Mesenchymal stem cell (in vitro differentiated cells and primary cell): ENCODE measurements at regions not wholly inside any gene's neighbourhood (a gene's known extent, or its start where the extent isn't known, plus 50 kb on each side); places are given as distances from the start of the nearest gene placed in this dataset.

Experiments
- DNase-seq: peaks from one replicate; pipeline ENCODE4 v3.0.0-alpha.2; 2013
- H2AFZ ChIP-seq: one replicate; pipeline ENCODE4 v1.6.1; 2013; ENCODE audit warnings: low read depth, mild to moderate bottlenecking, control low read depth, inconsistent platforms, low read length, moderate library complexity
- H2AK5ac ChIP-seq: 2 replicates; pipeline ENCODE4 v1.6.1; 2013; ENCODE audit warnings: low read length, moderate library complexity, mild to moderate bottlenecking, inconsistent platforms; ENCODE audit not compliant: severe bottlenecking
- H2BK120ac ChIP-seq: one replicate; pipeline ENCODE4 v1.6.1; 2013; ENCODE audit warnings: low read depth, mild to moderate bottlenecking, inconsistent platforms, low read length, moderate library complexity
- H2BK12ac ChIP-seq, 2 experiments: one replicate each; pipeline ENCODE4 v1.6.1; 2013; ENCODE audit warnings: inconsistent platforms in 2 of 2, low read length in 2 of 2, mild to moderate bottlenecking in 2 of 2, moderate library complexity in 2 of 2, control low read depth in 1 of 2
- H2BK15ac ChIP-seq: one replicate; pipeline ENCODE4 v1.6.1; 2013; ENCODE audit warnings: mild to moderate bottlenecking, low read depth, inconsistent platforms; ENCODE audit not compliant: poor library complexity, severe bottlenecking
- H2BK5ac ChIP-seq: 2 replicates; pipeline ENCODE4 v1.6.1; 2013; ENCODE audit warnings: low read depth, mild to moderate bottlenecking, low read length, control low read depth, inconsistent platforms; ENCODE audit not compliant: poor library complexity, severe bottlenecking
- H3K14ac ChIP-seq, 2 experiments: one replicate each; pipeline ENCODE4 v1.6.1; 2013; ENCODE audit warnings: inconsistent platforms in 2 of 2, low read length in 2 of 2, control low read depth in 1 of 2, mild to moderate bottlenecking in 1 of 2, moderate library complexity in 1 of 2
- H3K18ac ChIP-seq, 2 experiments: one replicate each; pipeline ENCODE4 v1.6.1; 2013; ENCODE audit warnings: inconsistent platforms in 2 of 2, low read length in 2 of 2, control low read depth in 1 of 2, low read depth in 1 of 2, mild to moderate bottlenecking in 1 of 2
- H3K23ac ChIP-seq, 2 experiments: one replicate each; pipeline ENCODE4 v1.6.1; 2013; ENCODE audit warnings: inconsistent platforms in 2 of 2, low read length in 2 of 2, mild to moderate bottlenecking in 2 of 2, moderate library complexity in 2 of 2, control low read depth in 1 of 2
- H3K27ac ChIP-seq: 2 replicates; pipeline ENCODE4 v1.5.1; 2013; ENCODE audit warnings: mild to moderate bottlenecking, moderate library complexity, low read length, control low read depth, inconsistent platforms; ENCODE audit not compliant: poor library complexity, severe bottlenecking
- H3K27me3 ChIP-seq, 2 experiments: 2 replicates each; pipeline versions ENCODE4 v1.6.1 to v1.7.0; 2013; ENCODE audit warnings: low read length in 2 of 2, mild to moderate bottlenecking in 2 of 2, moderate library complexity in 2 of 2, control low read depth in 1 of 2, inconsistent platforms in 1 of 2; ENCODE audit not compliant: control insufficient read depth in 1 of 2, insufficient read depth in 1 of 2
- H3K36me3 ChIP-seq, 2 experiments: 2 replicates each; pipeline versions ENCODE4 v1.6.1 to v1.7.0; 2013; ENCODE audit warnings: low read length in 2 of 2, control low read depth in 1 of 2, inconsistent platforms in 1 of 2, low read depth in 1 of 2, mild to moderate bottlenecking in 1 of 2; ENCODE audit not compliant: insufficient read depth in 2 of 2, control insufficient read depth in 1 of 2
- H3K4ac ChIP-seq, 2 experiments: one replicate each; pipeline ENCODE4 v1.6.1; 2013; ENCODE audit warnings: inconsistent platforms in 2 of 2, low read length in 2 of 2, mild to moderate bottlenecking in 2 of 2, moderate library complexity in 2 of 2, control low read depth in 1 of 2, low read depth in 1 of 2
- H3K4me1 ChIP-seq: 2 replicates; pipeline ENCODE4 v1.6.1; 2013; ENCODE audit warnings: low read depth, low read length, control low read depth; ENCODE audit not compliant: control insufficient read depth, insufficient read depth
- H3K4me2 ChIP-seq: 2 replicates; pipeline ENCODE4 v1.6.1; 2013; ENCODE audit warnings: low read length, mild to moderate bottlenecking, inconsistent platforms; ENCODE audit not compliant: poor library complexity, severe bottlenecking
- H3K4me3 ChIP-seq, 2 experiments: 2 replicates each; pipeline versions ENCODE4 v1.5.1 to v1.7.0; 2013; ENCODE audit warnings: low read length in 2 of 2, mild to moderate bottlenecking in 2 of 2, control low read depth in 1 of 2, low read depth in 1 of 2; ENCODE audit not compliant: insufficient read depth in 1 of 2
- H3K79me1 ChIP-seq: replicated peaks from 2 replicates; pipeline ENCODE4 v1.6.1; 2013; ENCODE audit warnings: mild to moderate bottlenecking, control low read depth, low read length, inconsistent platforms; ENCODE audit not compliant: poor library complexity, severe bottlenecking
- H3K9ac ChIP-seq: 2 replicates; pipeline ENCODE4 v1.7.0; 2013; ENCODE audit warnings: mild to moderate bottlenecking, low read length, moderate library complexity
- H3K9me3 ChIP-seq: 2 replicates; pipeline ENCODE4 v1.7.0; 2013; ENCODE audit warnings: mild to moderate bottlenecking, low read length; ENCODE audit not compliant: control insufficient read depth
- H4K8ac ChIP-seq: one replicate; pipeline ENCODE4 v1.6.1; 2013; ENCODE audit warnings: inconsistent platforms, mild to moderate bottlenecking, low read length, moderate library complexity
- H4K91ac ChIP-seq: one replicate; pipeline ENCODE4 v1.6.1; 2013; ENCODE audit warnings: mild to moderate bottlenecking, low read length, inconsistent platforms
- WGBS: methylation state at CpG from one replicate; pipeline ENCODE4 v1.1.7; 2013; ENCODE audit warnings: mixed read lengths; 5-methylcytosine and 5-hydroxymethylcytosine counted together

DNA sequence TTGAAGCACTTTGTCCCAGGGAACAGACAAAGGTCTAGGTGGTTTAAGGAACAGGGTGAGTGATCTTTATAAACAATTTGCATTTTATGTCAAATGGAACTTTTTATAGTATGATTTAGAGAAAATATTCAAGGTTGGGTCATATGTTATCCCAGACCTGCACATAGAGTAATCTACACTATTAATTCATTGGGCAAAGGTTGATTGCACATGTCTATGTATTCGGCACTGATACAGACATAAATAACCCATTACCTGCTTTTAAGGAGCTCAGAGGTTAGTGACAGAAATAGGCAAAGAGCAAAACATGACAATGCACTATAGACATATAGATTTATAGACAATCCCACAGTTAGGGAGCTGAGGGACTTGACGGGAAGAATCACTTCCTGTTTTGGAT lies 141.5 kb upstream of the UBASH3B start:
- Histone ChIP-seq H2AFZ (no peak overlapping the region), H3K79me1 (no peaks in the 10 kb centered on the region), H2BK12ac (no peak overlapping the region), H4K8ac (no peak overlapping the region), H3K14ac (no peak overlapping the region), H3K18ac (no peak overlapping the region), H2BK120ac (no peak overlapping the region), H3K36me3 (no peaks in the 10 kb centered on the region), H4K91ac (no peak overlapping the region), H2AK5ac (no peak overlapping the region), H3K4me1 (no peaks in the 10 kb centered on the region), H3K4ac (no peak overlapping the region), H3K27ac (no peak overlapping the region), H3K4me2 (no peak overlapping the region), H3K9me3 (no peaks in the 10 kb centered on the region), H3K23ac (no peak overlapping the region), H3K9ac (no peak overlapping the region), H3K4me3 (no peak overlapping the region), H2BK15ac (no peak overlapping the region), H3K27me3 (peaks cover 11 to 16% of the 10 kb centered on the region in 2 experiments), H2BK5ac (no peak overlapping the region)
- 61% methylated on average over 1 of the region's 2 CpGs for WGBS
- no peak for DNase-seq

DNA sequence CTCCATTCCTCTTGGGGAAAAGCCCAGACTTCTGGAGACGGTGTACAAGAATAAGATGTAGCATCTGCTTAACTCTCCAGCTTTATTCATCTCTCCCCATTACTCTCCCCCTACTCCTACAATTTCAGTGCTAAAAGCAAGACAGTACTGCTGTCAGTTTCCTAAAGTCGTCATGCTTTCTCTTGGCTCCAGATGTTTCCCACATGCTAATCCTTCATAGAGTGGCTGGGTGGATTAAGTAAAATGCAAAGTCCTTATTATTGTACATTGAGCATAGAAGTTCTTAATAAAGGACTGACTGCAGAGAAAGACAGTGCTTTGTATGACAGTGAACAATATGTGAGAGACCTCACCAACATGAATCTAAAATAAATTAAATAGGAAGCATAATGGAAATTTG lies 142.2 kb upstream of the UBASH3B start:
- Histone ChIP-seq H2AK5ac (no peak overlapping the region), H3K79me1 (no peaks in the 10 kb centered on the region), H4K91ac (no peak overlapping the region), H3K9ac (no peak overlapping the region), H3K14ac (no peak overlapping the region), H3K4me1 (no peaks in the 10 kb centered on the region), H3K4ac (no peak overlapping the region), H3K27ac (no peak overlapping the region), H3K23ac (no peak overlapping the region), H4K8ac (no peak overlapping the region), H3K27me3 (peaks cover 11 to 19% of the 10 kb centered on the region in 2 experiments), H3K18ac (no peak overlapping the region), H2AFZ (no peak overlapping the region), H3K9me3 (no peaks in the 10 kb centered on the region), H3K4me2 (no peak overlapping the region), H2BK15ac (no peak overlapping the region), H3K36me3 (no peaks in the 10 kb centered on the region), H2BK5ac (no peak overlapping the region), H2BK12ac (no peak overlapping the region), H2BK120ac (no peak overlapping the region), H3K4me3 (no peak overlapping the region)
- WGBS = 93% methylated on average over 2 of the region's 2 CpGs
- no peak for DNase-seq

DNA sequence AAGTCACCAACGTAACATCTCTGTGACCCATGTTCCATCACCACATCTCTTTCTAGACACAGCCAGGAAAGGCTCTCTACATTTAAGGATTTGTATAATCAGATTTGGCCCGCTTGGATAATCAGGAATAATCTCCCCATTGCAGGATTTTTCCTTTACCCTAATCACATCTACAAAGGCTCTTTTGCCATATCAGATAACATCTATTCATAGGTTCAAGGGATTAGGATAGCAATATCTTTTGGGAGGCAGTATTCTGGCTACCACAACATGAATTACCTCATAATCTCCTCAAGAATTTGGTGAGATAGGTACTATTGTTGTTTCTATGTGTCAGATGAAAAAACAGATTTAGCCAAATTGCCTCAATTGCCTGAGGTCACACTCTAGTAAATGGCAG lies 142.8 kb upstream of the UBASH3B start:
- Histone ChIP-seq H3K23ac (no peak overlapping the region), H3K36me3 (no peaks in the 10 kb centered on the region), H3K9me3 (no peaks in the 10 kb centered on the region), H3K14ac (no peak overlapping the region), H2AFZ (no peak overlapping the region), H2BK12ac (no peak overlapping the region), H3K18ac (no peak overlapping the region), H3K4me2 (no peak overlapping the region), H3K4me1 (no peaks in the 10 kb centered on the region), H4K8ac (no peak overlapping the region), H2BK120ac (no peak overlapping the region), H2BK15ac (no peak overlapping the region), H3K27ac (no peak overlapping the region), H4K91ac (no peak overlapping the region), H3K79me1 (no peaks in the 10 kb centered on the region), H3K4me3 (no peak overlapping the region), H2AK5ac (no peak overlapping the region), H3K4ac (no peak overlapping the region), H3K27me3 (peaks cover 11 to 22% of the 10 kb centered on the region in 2 experiments), H3K9ac (no peak overlapping the region), H2BK5ac (no peak overlapping the region)
- 83% methylated on average over 2 of the region's 2 CpGs for WGBS
- DNase-seq = no peak

DNA sequence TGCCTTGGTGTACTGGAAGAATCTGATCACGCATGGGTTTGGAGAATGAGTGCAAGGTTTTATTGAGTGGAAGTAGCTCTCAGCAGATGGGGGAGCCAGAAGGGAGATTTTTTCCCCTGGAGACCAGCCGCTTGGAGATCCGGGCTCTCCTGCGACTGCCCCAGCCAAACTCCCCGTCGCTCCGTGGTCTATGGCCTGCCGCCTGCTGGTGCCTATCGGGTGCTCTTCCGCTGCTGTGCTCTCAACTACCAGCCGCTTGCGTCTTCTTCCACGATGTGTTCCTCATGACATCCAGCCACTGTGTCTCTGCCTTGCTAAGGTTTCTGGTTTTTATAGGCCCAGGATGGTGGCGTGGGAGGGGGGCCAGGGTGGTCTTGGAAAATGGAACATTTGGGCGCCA lies 145.6 kb upstream of the UBASH3B start:
- Histone ChIP-seq H3K27ac (no peak overlapping the region), H3K27me3 (peaks cover 11 to 25% of the 10 kb centered on the region in 2 experiments), H2BK120ac (no peak overlapping the region), H4K8ac (no peak overlapping the region), H3K9ac (no peak overlapping the region), H4K91ac (no peak overlapping the region), H3K18ac (no peak overlapping the region), H3K4me3 (no peak overlapping the region), H3K36me3 (no peaks in the 10 kb centered on the region), H2BK5ac (no peak overlapping the region), H3K23ac (no peak overlapping the region), H2AK5ac (no peak overlapping the region), H3K79me1 (no peaks in the 10 kb centered on the region), H3K4me1 (no peaks in the 10 kb centered on the region), H3K4ac (no peak overlapping the region), H2BK15ac (no peak overlapping the region), H3K4me2 (no peak overlapping the region), H3K9me3 (no peaks in the 10 kb centered on the region), H3K14ac (no peak overlapping the region), H2BK12ac (no peak overlapping the region), H2AFZ (no peak overlapping the region)
- WGBS = 92% methylated on average over 15 of the region's 15 CpGs
- DNase-seq = no peak
